Neural progenitor cell (in vitro differentiated cells): ENCODE measurements at regions not wholly inside any gene's neighbourhood (a gene's known extent, or its start where the extent isn't known, plus 50 kb on each side); places are given as distances from the start of the nearest gene placed in this dataset.
A peak's percentile ranks its signal among the peaks of the same experiment; 100 is the strongest.

ENCODE experiments used
- DNase-seq: peaks from one replicate; pipeline ENCODE4 v3.0.0-alpha.2; 2016; ENCODE audit warnings: low spot score
- H2AFZ ChIP-seq: fragments of 200-600 bp; sonication (generic); replicated peaks from 2 replicates; pipeline ENCODE4 v1.6.1; 2016; ENCODE audit warnings: antibody characterized with exemption
- H3F3A ChIP-seq: fragments of 200-600 bp; sonication (generic); 2 replicates; pipeline ENCODE4 v1.6.1; 2016; ENCODE audit warnings: antibody characterized with exemption, low read depth
- H3K27ac ChIP-seq: fragments of 200-600 bp; sonication (generic); 2 replicates; pipeline ENCODE4 v1.5.1; 2016; ENCODE audit warnings: mild to moderate bottlenecking
- H3K27me3 ChIP-seq: fragments of 200-600 bp; sonication (generic); 2 replicates; pipeline ENCODE4 v1.6.1; 2016; ENCODE audit warnings: mild to moderate bottlenecking, moderate library complexity
- H3K36me3 ChIP-seq: fragments of 200-600 bp; sonication (generic); 2 replicates; pipeline ENCODE4 v1.5.1; 2016
- H3K4me1 ChIP-seq: fragments of 200-600 bp; sonication (generic); 2 replicates; pipeline ENCODE4 v1.6.1; 2016; ENCODE audit warnings: mixed run types
- H3K4me2 ChIP-seq: fragments of 200-600 bp; sonication (generic); 2 replicates; pipeline ENCODE4 v1.6.1; 2016
- H3K4me3 ChIP-seq: fragments of 200-600 bp; sonication (generic); 2 replicates; pipeline ENCODE4 v1.5.1; 2016
- H3K79me2 ChIP-seq: fragments of 200-600 bp; sonication (generic); 2 replicates; pipeline ENCODE4 v1.6.1; 2016; ENCODE audit warnings: low read depth
- H3K9ac ChIP-seq: fragments of 200-600 bp; sonication (generic); 2 replicates; pipeline ENCODE4 v1.6.1; 2016
- H3K9me3 ChIP-seq: fragments of 200-600 bp; sonication (generic); 2 replicates; pipeline ENCODE4 v1.5.1; 2016; ENCODE audit warnings: low read depth
- H4K20me1 ChIP-seq: fragments of 200-600 bp; sonication (generic); 2 replicates; pipeline ENCODE4 v1.6.1; 2016; ENCODE audit warnings: low read depth
- H3K27ac Mint-ChIP-seq: 3 replicates; pipeline ENCODE4 v1.8.0; 2021; ENCODE audit warnings: mixed read lengths
- H3K27me3 Mint-ChIP-seq: 2 replicates; pipeline ENCODE4 v1.8.0; 2022; ENCODE audit warnings: low read depth, mild to moderate bottlenecking, inconsistent platforms, moderate library complexity, mixed read lengths; ENCODE audit not compliant: insufficient read depth
- H3K36me3 Mint-ChIP-seq: 3 replicates; pipeline ENCODE4 v1.8.0; 2021; ENCODE audit warnings: mixed read lengths
- H3K4me1 Mint-ChIP-seq: 3 replicates; pipeline ENCODE4 v1.8.0; 2021; ENCODE audit warnings: mixed read lengths
- H3K4me3 Mint-ChIP-seq: 3 replicates; pipeline ENCODE4 v1.8.0; 2021; ENCODE audit warnings: mild to moderate bottlenecking, moderate library complexity, mixed read lengths
- H3K9me3 Mint-ChIP-seq: 3 replicates; pipeline ENCODE4 v1.8.0; 2020; ENCODE audit warnings: mixed read lengths
- CTCF ChIP-seq: fragments of 200-600 bp; sonication (generic); IDR thresholded peaks from 2 replicates; pipeline ENCODE4 v1.5.1; 2017; ENCODE audit warnings: antibody characterized with exemption, mild to moderate bottlenecking
- EZH2 ChIP-seq: fragments of 200-600 bp; sonication (generic); IDR thresholded peaks from 2 replicates; pipeline ENCODE4 v1.6.1; 2017; ENCODE audit warnings: antibody characterized with exemption, mild to moderate bottlenecking, moderate library complexity
- EZH2phosphoT487 ChIP-seq: fragments of 200-600 bp; sonication (generic); IDR thresholded peaks from 2 replicates; pipeline ENCODE4 v1.6.1; 2017; ENCODE audit warnings: antibody characterized with exemption

- Mint-ChIP-seq H3K27me3 (peaks cover 4% of the 10 kb centered on the region), H3K9me3 (peaks cover 17% of the 10 kb centered on the region), H3K27ac (no peak overlapping the region), H3K4me3 (no peak overlapping the region), H3K4me1 (peaks cover 13% of the 10 kb centered on the region), H3K36me3 (peaks cover 4% of the 10 kb centered on the region)
- Histone ChIP-seq H3K9me3 (no peaks in the 10 kb centered on the region), H3K36me3 (no peaks in the 10 kb centered on the region), H3F3A (peaks cover 13% of the 10 kb centered on the region), H2AFZ (no peak overlapping the region), H3K79me2 (no peaks in the 10 kb centered on the region), H3K4me1 (peaks cover 26% of the 10 kb centered on the region), H3K27me3 (no peaks in the 10 kb centered on the region), H3K4me3 (no peak overlapping the region), H4K20me1 (no peaks in the 10 kb centered on the region), H3K9ac (no peak overlapping the region), H3K27ac (no peak overlapping the region), H3K4me2 (no peak overlapping the region)
- no peak for TF ChIP-seq EZH2phosphoT487
- no peak for TF ChIP-seq EZH2
- TF ChIP-seq CTCF: no peak
- DNase-seq: peak; percentile 28
These were observed 243.4 kb downstream of the WNT5A start for GRCh38 chr3:55243678-55244077.

GRCh38 chr3:55242921-55243320 lies 244.2 kb downstream of the WNT5A start:
- H3K4me1 Mint-ChIP-seq: peaks cover 13% of the 10 kb centered on the region
- TF ChIP-seq EZH2phosphoT487: no peak
- TF ChIP-seq EZH2: no peak
- TF ChIP-seq CTCF: no peak
- Histone ChIP-seq H3K27me3 (no peaks in the 10 kb centered on the region), H3F3A (peaks cover 13% of the 10 kb centered on the region), H3K9me3 (no peaks in the 10 kb centered on the region), H3K36me3 (no peaks in the 10 kb centered on the region), H2AFZ (no peak overlapping the region), H3K4me3 (no peak overlapping the region), H4K20me1 (no peaks in the 10 kb centered on the region), H3K79me2 (no peaks in the 10 kb centered on the region), H3K4me1 (peaks cover 26% of the 10 kb centered on the region), H3K27ac (no peak overlapping the region), H3K4me2 (peak overlapping the region; percentile 39), H3K9ac (no peak overlapping the region)
- peaks cover 3% of the 10 kb centered on the region for H3K36me3 Mint-ChIP-seq
- no peak overlapping the region for H3K4me3 Mint-ChIP-seq
- H3K9me3 Mint-ChIP-seq: peaks cover 14% of the 10 kb centered on the region
- H3K27me3 Mint-ChIP-seq: peaks cover 2% of the 10 kb centered on the region
- DNase-seq: peak; percentile 72
- H3K27ac Mint-ChIP-seq: no peak overlapping the region

- Mint-ChIP-seq H3K4me3 (no peak overlapping the region), H3K27me3 (no peaks in the 10 kb centered on the region), H3K9me3 (peaks cover 12% of the 10 kb centered on the region), H3K27ac (no peak overlapping the region), H3K36me3 (no peaks in the 10 kb centered on the region), H3K4me1 (peaks cover 13% of the 10 kb centered on the region)
- no peak overlapping the region for H3K9ac ChIP-seq
- H3K4me3 ChIP-seq: no peak overlapping the region
- no peaks in the 10 kb centered on the region for H3K36me3 ChIP-seq
- H3F3A ChIP-seq: peaks cover 13% of the 10 kb centered on the region
- H3K4me1 ChIP-seq: peaks cover 26% of the 10 kb centered on the region
- H3K9me3 ChIP-seq: no peaks in the 10 kb centered on the region
- no peaks in the 10 kb centered on the region for H3K27me3 ChIP-seq
- no peak overlapping the region for H2AFZ ChIP-seq
- H4K20me1 ChIP-seq: no peaks in the 10 kb centered on the region
- DNase-seq: no peak
- no peak overlapping the region for H3K4me2 ChIP-seq
- no peaks in the 10 kb centered on the region for H3K79me2 ChIP-seq
- no peak for TF ChIP-seq CTCF
- no peak for TF ChIP-seq EZH2phosphoT487
- TF ChIP-seq EZH2: no peak
- H3K27ac ChIP-seq: no peak overlapping the region
These were observed 246.0 kb downstream of the WNT5A start for GRCh38 chr3:55241098-55241497.

- Histone ChIP-seq H2AFZ (no peak overlapping the region), H3K79me2 (no peaks in the 10 kb centered on the region), H3K27me3 (no peaks in the 10 kb centered on the region), H3K4me1 (no peaks in the 10 kb centered on the region), H3K9ac (no peak overlapping the region), H4K20me1 (no peaks in the 10 kb centered on the region), H3K27ac (no peak overlapping the region), H3K36me3 (no peaks in the 10 kb centered on the region), H3F3A (no peaks in the 10 kb centered on the region), H3K4me3 (no peak overlapping the region), H3K4me2 (no peak overlapping the region), H3K9me3 (no peaks in the 10 kb centered on the region)
- H3K4me1 Mint-ChIP-seq: no peaks in the 10 kb centered on the region
- H3K36me3 Mint-ChIP-seq: no peaks in the 10 kb centered on the region
- peaks cover 7% of the 10 kb centered on the region for H3K27me3 Mint-ChIP-seq
- no peak overlapping the region for H3K4me3 Mint-ChIP-seq
- no peak for DNase-seq
- peaks cover 19% of the 10 kb centered on the region for H3K9me3 Mint-ChIP-seq
- H3K27ac Mint-ChIP-seq: no peak overlapping the region
- TF ChIP-seq EZH2 (no peak), EZH2phosphoT487 (no peak), CTCF (no peak)
These were observed 251.7 kb downstream of the WNT5A start for GRCh38 chr3:55235416-55235815.
